ENCODE measurements at regions not wholly inside any gene's neighbourhood (a gene's known extent, or its start where the extent isn't known, plus 50 kb on each side); places are given as distances from the start of the nearest gene placed in this dataset.

- Histone ChIP-seq H3K36me3 (no peaks in the 10 kb centered on the region), H3K27ac (no peak overlapping the region), H3K4me3 (no peak overlapping the region), H3K4me1 (no peaks in the 10 kb centered on the region), H3K27me3 (replicated peaks in 1 of 7) (peaks cover 0 to 26% (median 0%) of the 10 kb centered on the region in 7 donors), H3K9me3 (no peaks in the 10 kb centered on the region)
- intact Hi-C loops (cut with DNase I; ENCODE audit: low total_unique reads): no loop called here
- no peak for TF ChIP-seq POLR2AphosphoS5 (IDR thresholded peaks at IDR 0.05)
- no peak for TF ChIP-seq POLR2A (IDR thresholded peaks at IDR 0.05)
- no peak for TF ChIP-seq CTCF (IDR thresholded peaks at IDR 0.05 in 8 of 11, conservative IDR thresholded peaks at IDR 0.05 in 3 of 11)
- no peak for DNase-seq
- WGBS, 5 donors: 60 to 76% (median 71%) methylated on average over 5 of the region's 5 CpGs
Observed at GRCh38 chr1:232267092-232267836, 362.7 kb downstream of the SIPA1L2 start.

DNA sequence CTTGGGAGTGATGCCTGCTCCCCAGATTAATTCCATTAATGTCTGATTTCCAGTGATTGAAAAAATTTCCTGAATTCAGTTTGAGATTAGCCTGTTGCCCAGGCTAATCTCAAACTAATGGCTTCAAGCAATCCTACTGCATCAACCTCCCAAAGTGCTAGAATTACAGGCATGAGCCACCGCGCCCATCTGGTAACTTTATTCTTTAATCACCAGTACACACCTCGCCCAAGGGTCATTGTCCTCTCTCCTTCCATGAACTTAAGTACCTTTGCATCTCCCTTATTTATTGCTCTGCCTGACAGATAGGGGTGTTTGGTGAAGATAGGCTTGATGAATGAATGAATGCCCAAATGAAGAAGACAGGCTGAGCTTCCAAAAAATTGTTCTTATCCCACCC, 366.5 kb downstream of the SIPA1L2 start:
- Histone ChIP-seq H3K27me3 (replicated peaks in 1 of 7) (peaks cover 0 to 30% (median 0%) of the 10 kb centered on the region in 7 donors), H3K36me3 (no peaks in the 10 kb centered on the region), H3K4me3 (no peak overlapping the region), H3K9me3 (no peaks in the 10 kb centered on the region), H3K27ac (no peak overlapping the region), H3K4me1 (no peaks in the 10 kb centered on the region)
- intact Hi-C loops (cut with DNase I; ENCODE audit: low total_unique reads): no loop called here
- DNase-seq: no peak
- no peak for TF ChIP-seq POLR2A (IDR thresholded peaks at IDR 0.05)
- WGBS, 5 donors: 85 to 94% (median 88%) methylated on average over 3 of the region's 3 CpGs

- intact Hi-C loops (cut with DNase I; ENCODE audit: low total_unique reads): no loop called here
- WGBS, 5 donors: 89 to 97% (median 90%) methylated on average over 3 of the region's 3 CpGs
Observed at GRCh38 chr1:232262991-232263390, 366.9 kb downstream of the SIPA1L2 start.

DNA sequence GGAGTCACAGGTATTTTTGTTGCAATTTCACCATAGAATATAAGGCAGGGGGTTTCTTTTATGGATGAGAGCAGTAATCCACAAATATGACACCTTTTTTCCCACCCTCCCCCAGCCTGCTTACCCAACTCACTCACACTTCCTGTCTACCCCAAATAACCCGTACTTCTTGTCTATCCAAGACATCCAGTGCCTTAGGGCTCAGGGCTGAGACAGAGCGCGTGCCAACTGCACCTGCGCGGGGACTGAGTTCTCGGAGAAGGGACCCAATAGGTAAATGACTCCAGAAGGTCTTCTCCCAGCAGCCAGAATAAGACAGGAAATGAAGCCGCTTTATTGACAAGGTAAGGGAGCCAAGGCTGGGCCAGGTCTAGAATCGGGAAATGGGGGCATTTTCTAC, 369.1 kb downstream of the SIPA1L2 start:
- no peaks in the 10 kb centered on the region for H3K9me3 ChIP-seq
- WGBS, 5 donors: 73 to 82% (median 79%) methylated on average over 8 of the region's 8 CpGs
- TF ChIP-seq CTCF (IDR thresholded peaks at IDR 0.05 in 8 of 11, conservative IDR thresholded peaks at IDR 0.05 in 3 of 11): no peak
- TF ChIP-seq POLR2A (IDR thresholded peaks at IDR 0.05): no peak
- TF ChIP-seq POLR2AphosphoS5 (IDR thresholded peaks at IDR 0.05): no peak

More at GRCh38 chr1:232262991-232263390, 366.9 kb downstream of the SIPA1L2 start:
- Histone ChIP-seq H3K4me1 (no peaks in the 10 kb centered on the region), H3K4me3 (no peak overlapping the region), H3K9me3 (no peaks in the 10 kb centered on the region), H3K27ac (no peak overlapping the region), H3K27me3 (replicated peaks in 1 of 7) (peaks cover 0 to 33% (median 0%) of the 10 kb centered on the region in 7 donors), H3K36me3 (no peaks in the 10 kb centered on the region)
- TF ChIP-seq POLR2A (IDR thresholded peaks at IDR 0.05) (no peak), CTCF (IDR thresholded peaks at IDR 0.05 in 8 of 11, conservative IDR thresholded peaks at IDR 0.05 in 3 of 11) (no peak), POLR2AphosphoS5 (IDR thresholded peaks at IDR 0.05) (no peak)
- no peak for DNase-seq

More for the DNA sequence above, 369.1 kb downstream of the SIPA1L2 start:
- H3K27me3 ChIP-seq (replicated peaks in 1 of 7): peaks cover 0 to 33% (median 0%) of the 10 kb centered on the region in 7 donors
- DNase-seq: no peak
- intact Hi-C loops (cut with DNase I; ENCODE audit: low total_unique reads): no loop called here
- H3K4me3 ChIP-seq: no peak overlapping the region
- no peak overlapping the region for H3K27ac ChIP-seq
- no peaks in the 10 kb centered on the region for H3K36me3 ChIP-seq
- H3K4me1 ChIP-seq: no peaks in the 10 kb centered on the region
